ENCODE measurements at regions not wholly inside any gene's neighbourhood (a gene's known extent, or its start where the extent isn't known, plus 50 kb on each side); places are given as distances from the start of the nearest gene placed in this dataset.
"Not testable (repeated sequence)": the region's sequence is repeated elsewhere in the genome, so short reads cannot be mapped to it uniquely, and the experiment has no call there.

GRCh38 chr11:25159341-25159740, 662.5 kb downstream of the LUZP2 start:
- H3K4me3 ChIP-seq (ENCODE audit: low read length): no peak overlapping the region

GRCh38 chr11:25163421-25163820, 666.6 kb downstream of the LUZP2 start:
- no peak for DNase-seq (ENCODE audit: low read depth, low spot score)
- no peak overlapping the region for H3K4me3 ChIP-seq (ENCODE audit: low read length)

More at GRCh38 chr11:25159341-25159740, 662.5 kb downstream of the LUZP2 start:
- DNase-seq (ENCODE audit: low read depth, low spot score): no peak

GRCh38 chr11:25180187-25180586, 683.3 kb downstream of the LUZP2 start:
- no peak for DNase-seq (ENCODE audit: low read depth, low spot score)
- H3K4me3 ChIP-seq (ENCODE audit: low read length): no peak overlapping the region

GRCh38 chr11:25183411-25183810, 686.6 kb downstream of the LUZP2 start:
- H3K4me3 ChIP-seq (ENCODE audit: low read length): no peak overlapping the region
- no peak for DNase-seq (ENCODE audit: low read depth, low spot score)

- DNase-seq (ENCODE audit: low read depth, low spot score): no peak
- no peak overlapping the region for H3K4me3 ChIP-seq (ENCODE audit: low read length)
Observed at GRCh38 chr11:25197515-25197914, 700.7 kb downstream of the LUZP2 start.

- no peak for DNase-seq (ENCODE audit: low read depth, low spot score)
- H3K4me3 ChIP-seq (ENCODE audit: low read length): no peak overlapping the region
Observed at GRCh38 chr11:25198704-25199103, 701.9 kb downstream of the LUZP2 start.

- H3K4me3 ChIP-seq (ENCODE audit: low read length): no peak overlapping the region
- DNase-seq (ENCODE audit: low read depth, low spot score): no peak
Observed at GRCh38 chr11:25200925-25201324, 704.1 kb downstream of the LUZP2 start.

- DNase-seq (ENCODE audit: low read depth, low spot score): no peak
- no peak overlapping the region for H3K4me3 ChIP-seq (ENCODE audit: low read length)
Observed at GRCh38 chr11:25206762-25207161, 709.9 kb downstream of the LUZP2 start.

GRCh38 chr11:25211635-25212254, 714.9 kb downstream of the LUZP2 start:
- no peak overlapping the region for H3K4me3 ChIP-seq (ENCODE audit: low read length)
- no peak for DNase-seq (ENCODE audit: low read depth, low spot score)

- DNase-seq (ENCODE audit: low read depth, low spot score): no peak
- no peak overlapping the region for H3K4me3 ChIP-seq (ENCODE audit: low read length)
Observed at GRCh38 chr11:25214535-25215176, 717.8 kb downstream of the LUZP2 start.

- no peak for DNase-seq (ENCODE audit: low read depth, low spot score)
- H3K4me3 ChIP-seq (ENCODE audit: low read length): no peak overlapping the region
Observed at GRCh38 chr11:25218036-25218435, 721.2 kb downstream of the LUZP2 start.

- DNase-seq (ENCODE audit: low read depth, low spot score): no peak
- H3K4me3 ChIP-seq (ENCODE audit: low read length): no peak overlapping the region
Observed at GRCh38 chr11:25225078-25225477, 728.2 kb downstream of the LUZP2 start.

- no peak overlapping the region for H3K4me3 ChIP-seq (ENCODE audit: low read length)
- DNase-seq (ENCODE audit: low read depth, low spot score): no peak
Observed at GRCh38 chr11:25242928-25243327, 746.1 kb downstream of the LUZP2 start.

- no peak for DNase-seq (ENCODE audit: low read depth, low spot score)
Observed at GRCh38 chr11:25244126-25244525, 747.3 kb downstream of the LUZP2 start.

GRCh38 chr11:25247336-25247735, 750.5 kb downstream of the LUZP2 start:
- no peak for DNase-seq (ENCODE audit: low read depth, low spot score)

More at GRCh38 chr11:25244126-25244525, 747.3 kb downstream of the LUZP2 start:
- no peak overlapping the region for H3K4me3 ChIP-seq (ENCODE audit: low read length)

GRCh38 chr11:25252854-25253253, 756.0 kb downstream of the LUZP2 start:
- no peak for DNase-seq (ENCODE audit: low read depth, low spot score)
- H3K4me3 ChIP-seq (ENCODE audit: low read length): no peak overlapping the region

More at GRCh38 chr11:25247336-25247735, 750.5 kb downstream of the LUZP2 start:
- no peak overlapping the region for H3K4me3 ChIP-seq (ENCODE audit: low read length)

- not testable (repeated sequence) for H3K4me3 ChIP-seq (ENCODE audit: low read length); DNase-seq (ENCODE audit: low read depth, low spot score)
Observed at GRCh38 chr11:25263861-25264260, 767.0 kb downstream of the LUZP2 start.

GRCh38 chr11:25271301-25271700, 774.4 kb downstream of the LUZP2 start:
- no peak overlapping the region for H3K4me3 ChIP-seq (ENCODE audit: low read length)
- DNase-seq (ENCODE audit: low read depth, low spot score): no peak

GRCh38 chr11:25272214-25272613, 775.4 kb downstream of the LUZP2 start:
- H3K4me3 ChIP-seq (ENCODE audit: low read length): no peak overlapping the region
- DNase-seq (ENCODE audit: low read depth, low spot score): no peak

- H3K4me3 ChIP-seq (ENCODE audit: low read length); DNase-seq (ENCODE audit: low read depth, low spot score): not testable (repeated sequence)
Observed at GRCh38 chr11:25280821-25281220, 784.0 kb downstream of the LUZP2 start.

- DNase-seq (ENCODE audit: low read depth, low spot score): no peak
- no peak overlapping the region for H3K4me3 ChIP-seq (ENCODE audit: low read length)
Observed at GRCh38 chr11:25293166-25293565, 796.3 kb downstream of the LUZP2 start.

All from Jurkat, Clone E6-1 (cell line).